Lung microvascular endothelial cell (primary cell): ENCODE measurements at regions not wholly inside any gene's neighbourhood (a gene's known extent, or its start where the extent isn't known, plus 50 kb on each side); places are given as distances from the start of the nearest gene placed in this dataset.
"Not testable (repeated sequence)": the region's sequence is repeated elsewhere in the genome, so short reads cannot be mapped to it uniquely, and the experiment has no call there.

ENCODE experiments used
- DNase-seq, 2 donors: peaks; one replicate each; pipeline versions ENCODE4 v3.0.0 to v3.0.0-alpha.2; 2010; ENCODE audit warnings: low read depth in 2 of 2

GRCh38 chr6:81362246-81362645, 390.2 kb downstream of the TENT5A start:
- DNase-seq = no peak

GRCh38 chr6:81353262-81353661, 399.2 kb downstream of the TENT5A start:
- DNase-seq = no peak

- not testable (repeated sequence) for DNase-seq
Observed at GRCh38 chr6:81344026-81344425, 408.5 kb downstream of the TENT5A start.

GRCh38 chr6:81340946-81341345, 411.5 kb downstream of the TENT5A start:
- no peak for DNase-seq

GRCh38 chr6:81331526-81331925, 421.0 kb downstream of the TENT5A start:
- DNase-seq = no peak

GRCh38 chr6:81328700-81329099, 423.8 kb downstream of the TENT5A start:
- DNase-seq = no peak

GRCh38 chr6:81326881-81327561, 425.5 kb downstream of the TENT5A start:
- no peak for DNase-seq

- DNase-seq = no peak
Observed at GRCh38 chr6:81309811-81310210, 442.7 kb downstream of the TENT5A start.

- DNase-seq = no peak
Observed at GRCh38 chr6:81308577-81309279, 443.8 kb downstream of the TENT5A start.

GRCh38 chr6:81307651-81308214, 444.7 kb downstream of the TENT5A start:
- DNase-seq = no peak

GRCh38 chr6:81304466-81304865, 448.0 kb downstream of the TENT5A start:
- DNase-seq = no peak

- DNase-seq = no peak
Observed at GRCh38 chr6:81300961-81301360, 451.5 kb downstream of the TENT5A start.

- no peak for DNase-seq
Observed at GRCh38 chr6:81298751-81299150, 453.7 kb downstream of the TENT5A start.

GRCh38 chr6:81295310-81295709, 457.2 kb downstream of the TENT5A start:
- no peak for DNase-seq

GRCh38 chr6:81293896-81294295, 458.6 kb downstream of the TENT5A start:
- DNase-seq = no peak

GRCh38 chr6:81289229-81289628, 463.3 kb downstream of the TENT5A start:
- DNase-seq = no peak

GRCh38 chr6:81265106-81265505, 487.4 kb downstream of the TENT5A start:
- DNase-seq = no peak

GRCh38 chr6:81263531-81264168, 488.8 kb downstream of the TENT5A start:
- DNase-seq = no peak

- no peak for DNase-seq
Observed at GRCh38 chr6:81262656-81263055, 489.8 kb downstream of the TENT5A start.

- not testable (repeated sequence) for DNase-seq
Observed at GRCh38 chr6:81256223-81256622, 496.3 kb downstream of the TENT5A start.

GRCh38 chr6:81253821-81254220, 498.7 kb downstream of the TENT5A start:
- DNase-seq = no peak

GRCh38 chr6:81252231-81252630, 500.2 kb downstream of the TENT5A start:
- no peak for DNase-seq
